ENCODE measurements at regions not wholly inside any gene's neighbourhood (a gene's known extent, or its start where the extent isn't known, plus 50 kb on each side); places are given as distances from the start of the nearest gene placed in this dataset.
A peak's percentile ranks its signal among the peaks of the same experiment; 100 is the strongest.

DNA sequence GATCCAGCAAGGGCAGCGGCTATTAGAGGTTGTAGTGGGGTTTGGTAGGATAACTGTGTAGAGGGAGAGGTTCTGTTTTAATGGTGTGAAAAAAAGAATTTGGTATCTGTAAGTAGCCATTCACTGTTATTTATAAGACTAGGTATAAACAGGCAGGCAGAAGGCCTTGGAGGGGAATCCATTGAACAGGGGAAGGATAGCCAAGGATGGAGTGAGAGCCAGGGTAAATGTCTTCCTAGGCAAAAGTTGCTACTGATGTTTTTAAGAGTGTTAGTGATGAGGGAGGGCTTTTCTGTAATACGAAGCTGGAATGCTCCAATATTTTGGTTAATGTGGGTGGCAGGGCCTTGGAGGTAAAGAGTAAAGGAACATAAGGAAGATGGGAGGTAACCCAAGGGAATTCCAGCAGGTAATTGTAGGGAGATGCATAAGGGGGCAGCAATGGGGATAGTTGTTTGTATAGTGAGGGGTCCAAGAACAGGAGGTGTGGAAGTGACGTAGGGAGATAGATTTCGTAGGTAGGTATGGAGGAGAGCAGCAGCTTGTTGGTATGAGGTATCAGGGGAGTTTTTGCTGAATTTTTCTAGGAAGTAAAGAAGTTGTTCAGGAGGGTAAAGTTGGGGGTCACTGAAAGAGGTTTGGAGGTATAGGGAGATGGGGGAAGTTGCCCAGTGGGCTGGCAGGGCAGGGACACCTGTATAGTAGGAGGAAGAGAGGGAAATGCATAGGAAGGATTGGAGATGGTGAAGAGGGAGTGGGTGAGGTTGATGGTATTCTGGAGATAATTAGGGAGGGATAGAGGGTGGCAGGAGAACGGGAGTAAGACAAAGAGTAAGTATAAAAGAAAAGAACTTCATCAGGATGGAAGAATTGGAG is 752.4 kb upstream of the ADGRB3 start:
- Histone ChIP-seq H3K27me3 (ENCODE audit: control insufficient read depth in 2 of 2, insufficient read depth in 2 of 2, low read length in 2 of 2) (no peaks in the 10 kb centered on the region), H4K20me1 (replicated peaks; ENCODE audit: control insufficient read depth, insufficient read depth, low read length) (peaks cover 13% of the 10 kb centered on the region), H3K4me1 (replicated peaks in 1 of 2; ENCODE audit: control insufficient read depth in 2 of 2, insufficient read depth in 2 of 2, low read length in 2 of 2) (peaks cover 10 to 15% of the 10 kb centered on the region in 2 experiments), H3K9me3 (replicated peaks; ENCODE audit: control insufficient read depth, insufficient read depth, low read depth, low read length) (peaks cover 3% of the 10 kb centered on the region; the same call in 1 of the 2 replicates), H2AFZ (ENCODE audit: low read depth, low read length) (no peak overlapping the region), H3K27ac (ENCODE audit: extremely low read depth, low read depth, low read length) (peak overlapping the region; percentile 98), H3K9ac (ENCODE audit: insufficient read depth in 1 of 2, low read depth in 2 of 2, low read length in 2 of 2) (peak overlapping the region; percentile 98 to 100), H3K4me2 (ENCODE audit: insufficient read depth, low read length) (peak overlapping the region; percentile 98), H3K9me1 (ENCODE audit: control insufficient read depth, insufficient read depth, low read length) (no peaks in the 10 kb centered on the region), H3K4me3 (peak overlapping the region; percentile 93), H3K36me3 (ENCODE audit: control insufficient read depth, insufficient read depth, low read length) (peaks cover 69% of the 10 kb centered on the region), H3K79me2 (ENCODE audit: control insufficient read depth, insufficient read depth, low read length) (peaks cover 76% of the 10 kb centered on the region)
- no TSS peak for BruUV-seq (replicated peaks)
- ChIA-PET CTCF (ENCODE audit: low intra/inter-chr PET ratio) (no interaction called here), POLR2A (interaction anchor here (0.6 to 1.8 kb wide), 4 partner anchors 20 to 77 kb away, joined by 3 to 4 read pairs (median 4); no protein-coding TSS in a partner anchor)
- intact Hi-C loops (cut with micrococcal nuclease) = no loop called here
- no peak for FAIRE-seq
- no peak for ATAC-seq
- WGBS (ENCODE audit: insufficient coverage, low coverage, missing lambda C conversion rate) = 7% methylated on average over 5 of the region's 5 CpGs
- peak in 1 of 4 experiments; percentile 24 for DNase-seq (ENCODE audit: extremely low read depth in 1 of 4, low spot score in 3 of 4)
- in situ Hi-C loops (cut with MboI) = loop anchor here (10.0 kb wide), 1 partner anchor 342 kb away; no protein-coding TSS in a partner anchor
- no peak for TF ChIP-seq ZNF644 (tag; IDR thresholded peaks at IDR 0.05; ENCODE audit: low read depth)
- no peak for TF ChIP-seq HNRNPUL1 (IDR thresholded peaks at IDR 0.05; ENCODE audit: low read length)
- TF ChIP-seq, protein P1, sequence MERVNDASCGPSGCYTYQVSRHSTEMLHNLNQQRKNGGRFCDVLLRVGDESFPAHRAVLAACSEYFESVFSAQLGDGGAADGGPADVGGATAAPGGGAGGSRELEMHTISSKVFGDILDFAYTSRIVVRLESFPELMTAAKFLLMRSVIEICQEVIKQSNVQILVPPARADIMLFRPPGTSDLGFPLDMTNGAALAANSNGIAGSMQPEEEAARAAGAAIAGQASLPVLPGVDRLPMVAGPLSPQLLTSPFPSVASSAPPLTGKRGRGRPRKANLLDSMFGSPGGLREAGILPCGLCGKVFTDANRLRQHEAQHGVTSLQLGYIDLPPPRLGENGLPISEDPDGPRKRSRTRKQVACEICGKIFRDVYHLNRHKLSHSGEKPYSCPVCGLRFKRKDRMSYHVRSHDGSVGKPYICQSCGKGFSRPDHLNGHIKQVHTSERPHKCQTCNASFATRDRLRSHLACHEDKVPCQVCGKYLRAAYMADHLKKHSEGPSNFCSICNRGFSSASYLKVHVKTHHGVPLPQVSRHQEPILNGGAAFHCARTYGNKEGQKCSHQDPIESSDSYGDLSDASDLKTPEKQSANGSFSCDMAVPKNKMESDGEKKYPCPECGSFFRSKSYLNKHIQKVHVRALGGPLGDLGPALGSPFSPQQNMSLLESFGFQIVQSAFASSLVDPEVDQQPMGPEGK (CRISPR knock-in tag; IDR thresholded peaks at IDR 0.05; ENCODE audit: borderline replicate concordance) = 0 out of 2 replicates have a peak, but pooled peaks have one; percentile 8
- TF ChIP-seq ELF4 (CRISPR knock-in tag; IDR thresholded peaks at IDR 0.05) = peak; percentile 17; the same call in 1 of the 2 replicates
- TF ChIP-seq ATF1 (CRISPR knock-in tag; IDR thresholded peaks at IDR 0.05) = no peak
- TF ChIP-seq ATF1 (tag; IDR thresholded peaks at IDR 0.05) = peak; percentile 57
- no peak for TF ChIP-seq CEBPG (CRISPR knock-in tag; IDR thresholded peaks at IDR 0.05)
- TF ChIP-seq CEBPG (tag; conservative IDR thresholded peaks at IDR 0.05 in 1 of 2, IDR thresholded peaks at IDR 0.05 in 1 of 2) = no peak
- TF ChIP-seq, protein P2, sequence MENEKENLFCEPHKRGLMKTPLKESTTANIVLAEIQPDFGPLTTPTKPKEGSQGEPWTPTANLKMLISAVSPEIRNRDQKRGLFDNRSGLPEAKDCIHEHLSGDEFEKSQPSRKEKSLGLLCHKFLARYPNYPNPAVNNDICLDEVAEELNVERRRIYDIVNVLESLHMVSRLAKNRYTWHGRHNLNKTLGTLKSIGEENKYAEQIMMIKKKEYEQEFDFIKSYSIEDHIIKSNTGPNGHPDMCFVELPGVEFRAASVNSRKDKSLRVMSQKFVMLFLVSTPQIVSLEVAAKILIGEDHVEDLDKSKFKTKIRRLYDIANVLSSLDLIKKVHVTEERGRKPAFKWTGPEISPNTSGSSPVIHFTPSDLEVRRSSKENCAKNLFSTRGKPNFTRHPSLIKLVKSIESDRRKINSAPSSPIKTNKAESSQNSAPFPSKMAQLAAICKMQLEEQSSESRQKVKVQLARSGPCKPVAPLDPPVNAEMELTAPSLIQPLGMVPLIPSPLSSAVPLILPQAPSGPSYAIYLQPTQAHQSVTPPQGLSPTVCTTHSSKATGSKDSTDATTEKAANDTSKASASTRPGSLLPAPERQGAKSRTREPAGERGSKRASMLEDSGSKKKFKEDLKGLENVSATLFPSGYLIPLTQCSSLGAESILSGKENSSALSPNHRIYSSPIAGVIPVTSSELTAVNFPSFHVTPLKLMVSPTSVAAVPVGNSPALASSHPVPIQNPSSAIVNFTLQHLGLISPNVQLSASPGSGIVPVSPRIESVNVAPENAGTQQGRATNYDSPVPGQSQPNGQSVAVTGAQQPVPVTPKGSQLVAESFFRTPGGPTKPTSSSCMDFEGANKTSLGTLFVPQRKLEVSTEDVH (IDR thresholded peaks at IDR 0.05; ENCODE audit: low read depth, partially characterized antibody) = no peak
- no peak for TF ChIP-seq KAT8 (IDR thresholded peaks at IDR 0.05; ENCODE audit: low read depth)
- 0 out of 2 replicates have a peak, but pooled peaks have one; percentile 45 for TF ChIP-seq GABPB1 (CRISPR knock-in tag; IDR thresholded peaks at IDR 0.05)

All from K562 (cell line).